NCI-H1436 treated with DMSO at 0.1 percent for 48 hours (cell line): ENCODE measurements at regions not wholly inside any gene's neighbourhood (a gene's known extent, or its start where the extent isn't known, plus 50 kb on each side); places are given as distances from the start of the nearest gene placed in this dataset.
"Not testable (repeated sequence)": the region's sequence is repeated elsewhere in the genome, so short reads cannot be mapped to it uniquely, and the experiment has no call there.

Source experiments
- DNase-seq: peaks from one replicate; lab custom pipeline; 2025; lab: John Stamatoyannopoulos, UW

DNA sequence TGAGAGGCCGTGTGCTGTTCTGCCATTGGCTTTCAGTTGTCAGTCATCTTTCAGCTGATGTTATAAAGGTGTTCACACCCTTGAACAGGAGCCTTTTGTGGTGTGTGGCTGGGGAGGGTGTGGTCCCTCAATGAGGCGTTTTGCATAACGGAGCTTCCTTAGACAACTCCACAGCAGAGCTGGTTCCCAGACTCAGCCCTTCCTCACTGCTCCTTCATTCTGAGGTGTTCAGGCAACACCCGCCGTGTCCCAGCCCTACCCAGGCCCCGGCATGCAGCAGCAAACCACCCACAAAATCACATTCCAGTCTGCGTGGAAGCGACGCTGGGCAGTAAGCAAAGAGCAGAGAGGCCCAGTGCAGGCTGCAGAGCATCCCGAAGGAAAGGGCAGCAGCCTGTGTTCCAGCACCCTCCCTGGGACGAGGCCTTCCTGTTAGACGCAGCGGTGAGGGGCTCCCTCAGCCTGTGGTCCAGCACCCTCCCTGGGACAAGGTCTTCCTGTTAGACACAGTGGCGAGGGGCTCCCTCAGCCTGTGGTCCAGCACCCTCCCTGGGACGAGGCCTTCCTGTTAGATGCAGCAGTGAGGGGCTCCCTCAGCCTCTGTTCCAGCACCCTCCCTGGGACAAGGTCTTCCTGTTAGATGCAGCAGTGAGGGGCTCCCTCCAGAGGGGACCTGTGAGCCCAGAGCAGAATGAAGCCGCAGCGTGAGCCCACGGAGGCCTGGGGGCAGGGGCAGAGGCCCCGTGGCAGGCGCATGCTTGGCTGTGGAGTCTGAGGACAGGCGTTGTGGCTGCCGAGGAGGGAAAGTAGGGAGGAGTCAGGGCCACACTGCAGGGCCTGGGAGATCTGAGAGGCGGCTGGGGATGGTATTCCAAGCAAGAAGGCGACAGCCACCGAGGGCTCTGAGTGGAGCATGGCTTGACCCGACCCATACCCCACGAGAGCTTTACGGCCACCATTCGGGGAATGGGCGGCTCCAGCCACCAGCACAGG, 201.8 kb upstream of the HDAC4 start:
- DNase-seq = no peak

DNA sequence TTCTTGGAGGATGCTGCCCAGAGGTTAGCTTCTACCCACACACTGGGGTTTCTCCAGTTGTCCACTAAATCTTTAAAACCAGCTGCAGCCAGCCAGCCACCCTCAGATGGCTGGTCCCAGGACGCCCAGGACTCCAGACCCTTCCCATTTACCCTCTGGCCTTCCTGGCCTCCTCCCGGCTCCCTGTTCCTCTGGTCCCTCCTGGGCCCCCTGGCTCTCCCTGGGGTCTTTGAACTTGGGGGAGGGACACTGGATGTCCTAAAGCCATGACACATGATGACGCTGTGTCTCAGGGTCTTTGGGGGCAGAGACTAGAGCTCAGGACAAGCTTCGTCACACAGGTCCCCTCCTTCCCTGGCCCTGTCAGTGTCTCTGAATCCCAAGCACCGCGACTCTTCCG, 201.1 kb upstream of the HDAC4 start:
- DNase-seq = no peak

DNA sequence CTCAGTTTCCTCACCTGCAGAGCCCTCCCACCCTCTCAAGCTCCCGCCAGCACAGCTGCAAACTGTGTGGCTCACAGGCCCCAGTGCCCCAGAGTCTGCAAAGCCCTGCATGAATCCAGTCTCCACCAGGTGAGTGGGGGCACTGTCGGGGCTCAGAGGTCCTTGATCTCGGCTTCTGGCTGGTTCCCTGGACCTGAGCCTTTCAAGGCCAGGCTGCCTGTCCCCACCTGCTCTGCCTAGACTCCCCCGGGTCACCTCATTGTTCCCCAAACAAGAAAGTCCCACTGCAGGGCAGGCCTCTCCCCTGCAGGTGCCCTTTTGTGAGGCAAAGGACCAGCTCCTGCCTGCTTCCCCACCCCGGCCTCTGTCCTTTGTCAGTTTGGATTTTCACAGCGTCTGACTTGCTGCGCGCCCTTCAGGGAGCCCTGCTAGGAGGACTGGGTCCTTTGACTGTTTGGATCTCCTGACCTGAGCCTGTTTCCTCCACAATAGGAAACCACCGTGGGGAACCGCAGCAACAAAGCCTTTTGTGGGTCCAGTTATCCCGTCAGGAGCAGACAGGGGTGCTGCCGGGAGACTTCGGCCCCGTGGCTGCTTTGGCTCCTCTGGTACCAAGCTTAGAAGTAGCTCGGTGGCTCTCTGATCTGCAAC, 200.5 kb upstream of the HDAC4 start:
- DNase-seq = no peak

DNA sequence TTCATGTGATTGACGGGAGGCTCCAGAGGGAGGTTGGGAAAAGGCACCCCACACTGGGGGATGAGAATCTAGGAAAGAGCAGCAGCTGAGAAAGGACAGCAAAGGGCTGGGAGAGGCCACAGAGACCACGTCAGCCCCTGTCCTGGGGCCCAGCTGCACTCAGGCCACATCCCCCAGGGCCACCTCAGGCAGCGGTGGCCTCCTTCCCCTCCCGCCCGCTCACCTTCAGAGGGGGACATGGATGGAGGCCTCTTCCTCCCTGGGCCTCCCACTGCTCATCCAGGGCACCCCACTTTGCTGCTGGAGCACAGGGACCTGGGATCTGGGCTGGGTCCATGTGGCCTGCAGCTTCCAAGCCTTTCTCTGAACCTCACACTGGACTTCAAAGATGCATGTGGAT, 199.8 kb upstream of the HDAC4 start:
- DNase-seq = no peak

DNA sequence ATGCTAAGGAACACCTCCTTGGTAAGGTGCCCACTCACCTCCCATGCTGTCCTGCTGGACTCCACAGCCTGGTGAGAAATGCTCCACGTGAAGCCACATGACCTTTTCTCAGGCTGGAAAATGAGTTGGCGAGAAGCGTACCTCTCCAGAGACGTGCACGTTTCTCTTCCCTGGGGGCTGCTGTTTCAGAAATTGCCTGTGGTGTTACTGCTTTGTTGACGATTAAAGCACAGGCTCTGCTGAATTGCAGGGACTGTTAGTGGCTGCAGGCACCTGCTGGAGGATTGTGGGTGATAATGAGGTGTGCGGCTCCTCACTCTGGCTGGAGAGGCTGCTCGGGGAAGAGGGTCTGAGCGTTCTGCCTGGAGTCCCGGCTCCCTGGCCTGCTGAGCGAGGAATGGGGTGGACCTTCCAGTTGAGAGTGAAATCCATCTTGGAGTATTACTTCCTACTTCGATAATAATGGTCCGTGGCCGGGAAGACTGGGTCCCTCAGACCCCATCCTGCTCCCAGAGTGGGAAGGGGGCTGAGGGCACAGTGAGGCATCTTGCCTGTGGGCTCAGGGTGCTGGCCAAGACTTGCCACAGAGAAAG, 199.3 kb upstream of the HDAC4 start:
- DNase-seq = peak; percentile 4

DNA sequence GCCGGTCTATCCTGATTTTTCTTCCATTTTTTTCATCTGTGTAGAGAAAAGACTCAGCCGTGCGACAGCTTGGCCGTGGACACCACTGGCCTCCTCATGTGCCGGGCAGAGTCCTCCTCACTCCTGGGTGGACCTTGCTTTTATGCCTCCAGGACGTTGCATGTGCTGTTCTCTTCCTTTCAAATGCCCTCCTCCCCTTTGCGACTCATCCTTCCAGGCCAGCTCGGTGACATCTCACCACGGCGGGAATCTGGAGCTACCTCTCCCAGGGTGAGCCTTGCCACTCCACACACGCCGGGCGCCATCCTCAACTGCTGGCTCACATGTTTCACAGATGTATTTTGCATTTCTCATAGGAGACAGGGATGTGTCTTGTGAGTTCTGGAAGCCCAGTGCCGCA, 198.5 kb upstream of the HDAC4 start:
- DNase-seq = no peak

DNA sequence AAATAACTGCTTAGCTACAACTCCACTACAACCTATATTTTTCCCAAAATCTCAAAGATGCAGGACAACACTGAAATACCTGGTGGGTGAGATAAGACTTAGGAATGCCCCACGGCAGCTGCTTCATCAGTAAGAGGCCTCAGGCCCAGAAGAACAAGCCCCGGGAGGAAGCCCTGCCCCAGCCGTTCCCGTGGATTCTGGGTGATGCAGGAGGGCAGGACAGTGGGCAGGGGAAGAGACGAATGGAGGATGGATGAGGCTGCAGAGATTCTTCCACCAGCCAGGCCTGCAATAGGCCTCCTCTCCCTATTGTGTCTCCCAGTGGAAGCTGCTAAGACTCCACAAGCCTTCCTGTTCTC, 197.9 kb upstream of the HDAC4 start:
- no peak for DNase-seq

DNA sequence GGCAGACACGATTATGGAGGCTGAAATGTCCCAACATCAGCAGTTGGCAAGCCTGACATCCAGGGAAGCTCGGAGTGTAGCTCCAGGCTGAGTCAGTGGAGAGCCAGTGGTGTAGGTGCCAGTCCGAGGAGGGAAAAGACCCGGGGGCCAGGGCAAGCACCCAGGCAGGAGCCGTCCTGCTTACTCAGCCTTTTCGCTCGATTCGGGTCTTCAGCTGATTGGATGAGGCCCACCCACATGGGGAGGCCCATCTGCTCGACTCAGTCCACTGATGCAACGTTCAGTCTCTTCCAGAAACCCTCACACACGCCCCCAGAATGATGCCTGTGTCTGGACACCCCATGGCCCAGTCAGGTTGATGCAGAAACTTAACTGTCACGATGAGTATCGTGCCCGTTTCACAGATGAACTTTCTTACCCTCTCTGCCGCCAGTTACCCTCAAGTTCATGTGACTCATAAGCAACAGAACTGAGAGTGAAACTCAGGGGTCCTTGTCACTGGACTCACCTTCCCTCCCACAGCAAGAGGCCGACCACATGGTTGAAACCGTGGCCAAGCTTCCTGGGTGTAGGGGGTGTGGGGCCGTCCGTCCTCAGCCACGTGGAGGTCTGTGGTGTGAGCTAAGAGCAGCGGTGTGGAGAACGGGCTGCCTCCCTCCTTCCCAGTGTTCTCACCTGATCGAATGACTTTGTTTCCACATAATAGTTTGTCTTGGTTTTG, 197.4 kb upstream of the HDAC4 start:
- no peak for DNase-seq

DNA sequence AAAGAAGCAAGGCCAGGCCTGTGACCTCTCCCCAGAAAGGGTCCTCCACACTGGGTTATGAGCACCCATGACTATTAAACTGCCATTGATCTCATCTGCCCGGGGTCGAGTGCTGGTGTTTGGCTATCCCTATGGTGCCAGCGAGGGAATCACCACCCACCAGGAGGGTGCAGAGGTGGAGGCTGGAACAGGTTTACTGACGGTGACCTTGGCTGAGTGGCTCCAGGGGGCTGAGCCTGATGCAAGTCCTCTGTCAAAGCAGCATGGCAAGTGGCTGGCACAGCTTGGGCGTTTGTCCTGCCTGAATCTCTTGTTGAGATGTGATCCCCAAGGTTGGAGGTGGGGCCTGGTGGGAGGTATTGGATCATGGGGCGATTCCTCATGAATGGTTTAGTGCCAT, 196.4 kb upstream of the HDAC4 start:
- no peak for DNase-seq

DNA sequence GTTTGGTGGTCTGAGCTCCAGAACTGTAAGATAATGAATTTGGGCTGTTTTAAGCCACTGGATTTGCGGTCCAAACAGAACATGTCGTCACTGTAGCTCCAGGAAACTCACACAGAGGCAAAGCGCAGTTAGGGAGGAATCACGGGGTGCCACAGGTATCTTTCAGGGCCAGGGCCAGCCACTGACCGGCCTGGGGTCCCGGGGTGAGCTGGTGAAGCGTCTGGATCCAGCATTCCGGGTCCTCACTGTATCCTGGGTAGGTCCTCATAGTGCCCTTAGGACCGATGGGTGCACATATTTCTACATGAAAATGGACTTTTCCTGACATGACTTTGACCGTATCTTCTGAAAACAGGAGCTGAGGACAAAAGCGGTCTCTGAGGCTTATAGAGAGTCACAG, 196.0 kb upstream of the HDAC4 start:
- DNase-seq = no peak

DNA sequence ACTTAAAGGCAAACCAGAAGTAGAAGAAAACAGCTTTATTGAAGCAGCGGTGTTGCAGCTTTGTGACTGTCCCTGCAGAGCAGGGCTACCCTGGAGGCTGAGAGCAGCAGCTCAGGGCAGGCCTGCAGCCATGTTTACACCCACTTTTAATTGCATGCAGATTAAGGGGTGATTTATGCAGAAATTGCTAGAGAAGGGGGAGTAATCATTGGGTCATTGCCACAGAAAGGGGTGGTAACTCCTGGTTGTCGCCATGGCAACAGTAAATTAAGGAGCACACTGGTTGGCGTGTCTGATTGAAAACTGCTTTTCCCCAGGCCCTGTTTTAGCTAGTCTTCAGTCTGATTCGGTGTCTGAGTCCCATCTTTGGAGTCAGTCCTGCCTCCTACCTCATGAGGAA, 195.4 kb upstream of the HDAC4 start:
- no peak for DNase-seq

DNA sequence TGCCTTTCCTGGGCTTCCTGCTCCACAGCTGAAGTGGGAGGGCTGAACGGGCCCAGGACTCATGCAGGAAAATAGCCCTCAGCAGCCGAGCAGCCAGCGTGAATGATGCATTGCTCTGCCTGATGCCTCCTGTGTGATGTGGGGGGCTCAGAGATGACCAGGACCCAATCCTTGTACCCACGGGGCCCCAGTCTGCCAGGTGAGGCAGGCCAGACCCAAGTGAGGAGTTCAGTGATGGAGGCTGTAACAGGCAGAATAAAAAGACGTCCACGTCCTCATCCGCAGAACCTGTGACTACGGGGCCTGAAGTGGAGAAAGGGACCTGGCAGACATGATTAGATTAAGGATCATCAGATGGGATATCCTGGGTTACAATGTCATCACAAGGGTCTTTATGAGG, 194.9 kb upstream of the HDAC4 start:
- no peak for DNase-seq

DNA sequence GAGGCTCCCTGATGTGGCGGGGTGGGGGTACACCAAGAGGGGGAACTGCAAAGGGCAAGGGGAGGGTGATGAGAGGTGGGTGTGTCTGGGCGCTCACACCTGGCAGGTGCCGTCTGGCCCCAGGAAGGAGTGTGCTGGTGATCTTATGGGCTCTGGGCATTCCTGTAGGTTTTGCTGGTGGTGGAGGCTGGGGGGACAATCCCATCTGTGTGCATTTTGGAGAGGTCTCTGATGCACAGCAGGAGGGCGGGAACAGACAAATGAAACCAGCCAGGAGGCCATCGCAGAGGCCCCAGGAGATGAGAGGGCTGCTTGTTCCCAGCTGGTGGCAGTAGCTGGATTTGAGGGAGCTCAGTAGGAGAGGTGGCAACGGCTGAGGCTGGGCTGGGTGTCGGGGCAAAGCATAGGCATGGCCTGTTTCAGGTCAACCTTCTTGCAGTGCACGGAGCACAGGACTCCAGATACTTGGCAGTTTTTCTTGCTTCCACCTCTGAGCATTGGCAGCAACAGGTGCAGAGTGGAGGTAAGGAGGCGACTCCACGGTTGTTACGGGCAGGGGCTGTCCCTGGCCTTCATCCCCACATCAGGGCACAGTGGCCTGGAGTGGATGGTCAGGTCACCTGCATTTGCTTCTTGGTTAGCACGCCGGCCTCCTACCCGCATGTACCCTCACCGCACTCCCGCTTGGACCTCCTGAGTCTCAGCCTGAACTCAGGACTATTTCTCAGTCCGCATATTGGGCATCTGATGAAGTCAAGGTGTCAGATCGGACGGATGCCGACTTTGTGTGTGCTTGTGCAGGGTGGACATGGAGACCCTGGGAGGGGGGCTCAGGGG, 194.2 kb upstream of the HDAC4 start:
- no peak for DNase-seq

DNA sequence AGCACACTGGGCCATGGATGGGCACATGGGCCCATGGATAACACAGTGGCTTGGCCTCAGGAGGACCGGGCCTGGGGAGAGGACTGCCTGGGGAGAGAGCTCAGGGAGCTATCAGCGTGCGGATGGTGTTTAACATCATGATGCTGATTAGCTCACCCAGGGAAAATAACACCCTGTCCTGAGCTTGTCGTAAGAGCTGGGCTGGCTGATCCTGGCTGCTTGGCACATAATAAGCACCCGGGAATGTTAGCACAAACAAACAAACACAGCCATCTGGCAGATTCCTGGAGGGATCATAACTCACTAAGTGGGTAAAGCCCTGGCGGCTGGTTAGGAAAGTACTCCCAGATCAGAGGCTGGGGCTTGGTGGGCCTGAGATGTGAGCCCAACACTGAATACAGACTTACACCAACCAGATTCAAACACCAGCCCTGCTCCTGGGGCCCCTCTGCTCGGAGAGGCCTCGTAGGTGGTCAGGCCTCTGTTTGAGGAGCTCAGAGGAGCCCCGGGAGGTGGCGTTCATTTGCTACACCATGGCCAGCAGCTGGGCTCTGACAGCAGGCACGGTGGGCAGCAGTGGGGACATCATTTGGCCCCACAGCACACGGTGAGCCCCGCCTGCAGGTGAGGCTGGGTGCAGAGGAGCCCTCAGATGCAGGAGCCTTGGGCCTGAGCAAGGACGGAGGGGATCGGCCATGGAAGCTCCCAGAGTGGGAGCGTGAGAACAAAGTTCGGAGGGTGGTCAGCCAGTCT, 193.4 kb upstream of the HDAC4 start:
- no peak for DNase-seq

DNA sequence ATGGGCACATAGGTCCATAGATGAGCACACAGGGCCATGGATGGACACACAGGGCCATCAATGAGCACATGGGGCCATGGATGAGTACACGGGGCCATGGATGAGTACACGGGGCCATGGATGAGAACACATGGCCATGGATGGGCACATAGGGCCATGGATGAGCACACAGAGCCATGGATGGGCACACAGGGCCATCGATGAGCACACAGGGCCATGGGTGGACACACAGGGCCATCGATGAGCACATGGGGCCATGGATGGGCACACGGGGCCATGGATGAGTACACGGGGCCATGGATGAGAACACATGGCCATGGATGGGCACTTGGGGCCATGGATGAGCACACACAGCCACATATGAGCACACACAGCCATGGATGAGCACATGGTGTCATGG, 192.6 kb upstream of the HDAC4 start:
- no peak for DNase-seq

DNA sequence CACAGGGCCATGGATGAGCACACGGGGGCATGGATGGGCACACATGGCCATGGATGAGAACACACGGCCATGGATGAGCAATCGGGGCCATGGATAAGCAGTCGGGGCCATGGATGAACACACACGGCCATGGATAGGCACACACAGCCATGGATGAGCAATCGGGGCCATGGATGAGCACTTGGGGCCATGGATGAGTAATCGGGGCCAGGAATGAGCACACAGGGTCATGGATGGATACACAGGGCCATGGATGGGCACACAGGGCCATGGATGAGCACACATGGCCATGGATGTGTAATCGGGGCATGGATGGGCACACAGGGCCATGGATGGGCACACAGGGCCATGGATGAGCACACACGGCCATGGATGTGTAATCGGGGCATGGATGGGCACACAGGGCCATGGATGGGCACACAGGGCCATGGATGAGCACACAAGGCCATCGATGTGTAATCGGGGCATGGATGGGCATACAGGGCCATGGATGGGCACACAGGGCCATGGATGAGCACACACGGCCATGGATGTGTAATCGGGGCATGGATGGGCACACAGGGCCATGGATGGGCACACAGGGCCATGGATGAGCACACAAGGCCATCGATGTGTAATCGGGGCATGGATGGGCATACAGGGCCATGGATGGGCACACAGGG, 191.9 kb upstream of the HDAC4 start:
- DNase-seq = not testable (repeated sequence)

DNA sequence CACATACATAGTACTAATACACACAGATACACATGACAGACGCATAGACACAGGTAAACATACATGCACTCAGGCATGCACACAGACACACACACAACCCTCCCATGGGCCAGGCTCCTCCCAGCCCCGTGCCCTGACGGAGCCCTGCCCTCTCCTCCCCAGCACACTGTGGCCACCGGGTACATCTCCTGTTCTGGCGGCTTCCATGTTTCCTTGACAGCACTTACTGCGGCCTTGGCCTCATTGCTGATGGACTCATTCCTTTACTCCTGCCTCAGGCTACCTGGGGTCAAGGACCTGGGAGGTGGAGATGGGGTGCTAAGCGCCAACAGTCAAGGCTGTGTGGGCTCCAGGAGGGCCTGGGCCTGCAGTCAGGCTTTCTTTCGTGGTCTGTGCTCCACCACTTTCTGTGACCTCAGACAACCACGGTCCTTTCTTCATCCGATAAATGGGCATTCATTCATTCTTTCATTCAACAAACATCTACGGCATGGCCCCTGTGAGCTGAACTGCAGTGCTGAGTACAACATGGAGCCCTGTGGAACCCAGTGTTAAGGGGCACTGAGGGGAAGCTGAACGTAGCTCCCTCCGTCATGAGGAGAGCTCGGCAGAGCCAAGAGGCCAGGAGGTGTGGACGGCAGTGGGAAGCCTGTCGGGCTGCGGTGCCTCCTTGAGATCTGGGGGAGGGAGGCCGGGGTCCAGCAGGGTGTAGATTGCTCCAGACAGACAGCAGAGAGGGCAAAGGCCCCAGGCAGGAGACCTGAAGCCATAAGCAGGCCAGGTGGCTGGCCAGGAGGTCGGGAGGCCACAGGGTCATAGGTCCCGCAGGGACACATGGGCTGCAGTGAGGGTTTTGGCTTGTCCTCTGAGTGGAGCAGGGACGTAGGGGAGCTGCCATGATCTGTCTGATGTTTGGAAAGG, 190.4 kb upstream of the HDAC4 start:
- DNase-seq = no peak

DNA sequence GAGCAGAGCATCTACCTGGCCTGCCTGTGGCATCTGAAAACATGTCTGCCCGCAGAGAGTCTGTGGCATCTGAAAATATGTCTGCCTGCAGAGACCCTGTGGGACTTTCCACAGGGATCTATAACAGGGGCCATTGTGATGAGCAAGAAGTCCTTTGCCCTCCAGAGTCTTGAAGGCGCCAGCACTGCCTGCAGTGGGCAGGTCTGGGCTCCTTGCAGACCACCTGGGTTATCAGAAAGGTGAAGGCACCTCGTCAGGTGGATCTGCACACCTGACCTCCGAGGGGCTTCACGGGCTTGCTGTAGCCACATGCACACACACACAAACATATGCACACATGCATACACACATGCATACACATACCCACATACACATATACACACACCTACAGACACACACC, 189.5 kb upstream of the HDAC4 start:
- DNase-seq = no peak

DNA sequence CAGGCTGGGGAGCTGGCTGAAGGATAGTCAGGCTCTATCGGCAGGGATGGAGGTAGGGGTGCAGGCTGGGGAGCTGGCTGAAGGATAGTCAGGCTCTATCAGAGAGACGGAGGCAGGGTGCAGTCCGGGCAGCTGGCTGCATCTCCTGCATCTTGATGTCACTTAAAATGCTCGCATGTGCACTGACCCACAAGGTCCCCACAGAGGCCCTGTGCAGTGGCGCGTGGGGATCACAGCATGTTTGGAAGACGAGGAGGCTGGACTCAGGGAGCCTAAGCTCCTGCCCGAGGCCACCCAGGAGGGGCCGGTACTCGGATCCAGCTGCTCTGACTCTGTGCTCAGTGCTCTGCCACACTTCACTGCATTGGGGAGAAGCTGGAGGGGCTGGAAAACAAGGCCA, 189.0 kb upstream of the HDAC4 start:
- no peak for DNase-seq
